ENCODE measurements at regions not wholly inside any gene's neighbourhood (a gene's known extent, or its start where the extent isn't known, plus 50 kb on each side); places are given as distances from the start of the nearest gene placed in this dataset.

- Mint-ChIP-seq H3K4me1 (ENCODE audit: low read depth) (no peaks in the 10 kb centered on the region), H3K4me3 (no peak overlapping the region), H3K27ac (no peak overlapping the region), H3K9me3 (no peaks in the 10 kb centered on the region), H3K36me3 (ENCODE audit: low read depth) (no peaks in the 10 kb centered on the region), H3K27me3 (peaks cover 4% of the 10 kb centered on the region)
Observed at GRCh38 chr6:167445568-167445967, 120.7 kb downstream of the TTLL2 start.

- no peaks in the 10 kb centered on the region for H3K9me3 Mint-ChIP-seq
- no peak overlapping the region for H3K27ac Mint-ChIP-seq
- no peaks in the 10 kb centered on the region for H3K36me3 Mint-ChIP-seq (ENCODE audit: low read depth)
- H3K4me3 Mint-ChIP-seq, result no peak overlapping the region
- H3K27me3 Mint-ChIP-seq, result peaks cover 4% of the 10 kb centered on the region
- H3K4me1 Mint-ChIP-seq (ENCODE audit: low read depth), result no peaks in the 10 kb centered on the region
Observed at GRCh38 chr6:167446046-167446445, 121.2 kb downstream of the TTLL2 start.

- no peaks in the 10 kb centered on the region for H3K4me1 Mint-ChIP-seq (ENCODE audit: low read depth)
- H3K36me3 Mint-ChIP-seq (ENCODE audit: low read depth), result no peaks in the 10 kb centered on the region
- no peaks in the 10 kb centered on the region for H3K9me3 Mint-ChIP-seq
- no peak overlapping the region for H3K4me3 Mint-ChIP-seq
- H3K27me3 Mint-ChIP-seq, result peaks cover 2% of the 10 kb centered on the region
- no peak overlapping the region for H3K27ac Mint-ChIP-seq
Observed at GRCh38 chr6:167446971-167447370, 122.1 kb downstream of the TTLL2 start.

GRCh38 chr6:167448378-167448777, 123.5 kb downstream of the TTLL2 start:
- H3K4me1 Mint-ChIP-seq (ENCODE audit: low read depth), result no peaks in the 10 kb centered on the region
- no peak overlapping the region for H3K4me3 Mint-ChIP-seq
- no peaks in the 10 kb centered on the region for H3K9me3 Mint-ChIP-seq
- no peak overlapping the region for H3K27ac Mint-ChIP-seq
- no peaks in the 10 kb centered on the region for H3K27me3 Mint-ChIP-seq
- no peaks in the 10 kb centered on the region for H3K36me3 Mint-ChIP-seq (ENCODE audit: low read depth)

GRCh38 chr6:167449094-167449861, 124.4 kb downstream of the TTLL2 start:
- Mint-ChIP-seq H3K9me3 (no peaks in the 10 kb centered on the region), H3K36me3 (ENCODE audit: low read depth) (no peaks in the 10 kb centered on the region), H3K4me1 (ENCODE audit: low read depth) (no peaks in the 10 kb centered on the region), H3K4me3 (no peak overlapping the region), H3K27ac (no peak overlapping the region), H3K27me3 (no peaks in the 10 kb centered on the region)

GRCh38 chr6:167450626-167451025, 125.7 kb downstream of the TTLL2 start:
- Mint-ChIP-seq H3K9me3 (no peaks in the 10 kb centered on the region), H3K4me3 (no peak overlapping the region), H3K27ac (no peak overlapping the region), H3K27me3 (no peaks in the 10 kb centered on the region), H3K36me3 (ENCODE audit: low read depth) (no peaks in the 10 kb centered on the region), H3K4me1 (ENCODE audit: low read depth) (no peaks in the 10 kb centered on the region)

GRCh38 chr6:167452338-167453081, 127.6 kb downstream of the TTLL2 start:
- no peaks in the 10 kb centered on the region for H3K9me3 Mint-ChIP-seq
- no peaks in the 10 kb centered on the region for H3K4me1 Mint-ChIP-seq (ENCODE audit: low read depth)
- H3K36me3 Mint-ChIP-seq (ENCODE audit: low read depth), result no peaks in the 10 kb centered on the region
- H3K27me3 Mint-ChIP-seq, result peaks cover 10% of the 10 kb centered on the region
- H3K4me3 Mint-ChIP-seq, result no peak overlapping the region
- H3K27ac Mint-ChIP-seq, result no peak overlapping the region

- H3K9me3 Mint-ChIP-seq, result no peaks in the 10 kb centered on the region
- no peak overlapping the region for H3K27ac Mint-ChIP-seq
- no peaks in the 10 kb centered on the region for H3K4me1 Mint-ChIP-seq (ENCODE audit: low read depth)
- H3K27me3 Mint-ChIP-seq, result peaks cover 10% of the 10 kb centered on the region
- H3K4me3 Mint-ChIP-seq, result no peak overlapping the region
- H3K36me3 Mint-ChIP-seq (ENCODE audit: low read depth), result no peaks in the 10 kb centered on the region
Observed at GRCh38 chr6:167453082-167453446, 128.2 kb downstream of the TTLL2 start.

GRCh38 chr6:167454003-167454402, 129.1 kb downstream of the TTLL2 start:
- Mint-ChIP-seq H3K9me3 (no peaks in the 10 kb centered on the region), H3K27ac (no peak overlapping the region), H3K4me1 (ENCODE audit: low read depth) (no peaks in the 10 kb centered on the region), H3K27me3 (peaks cover 10% of the 10 kb centered on the region), H3K4me3 (no peak overlapping the region), H3K36me3 (ENCODE audit: low read depth) (no peaks in the 10 kb centered on the region)

GRCh38 chr6:167455371-167455770, 130.5 kb downstream of the TTLL2 start:
- H3K9me3 Mint-ChIP-seq, result no peaks in the 10 kb centered on the region
- no peak overlapping the region for H3K27ac Mint-ChIP-seq
- H3K36me3 Mint-ChIP-seq (ENCODE audit: low read depth), result no peaks in the 10 kb centered on the region
- peaks cover 19% of the 10 kb centered on the region for H3K27me3 Mint-ChIP-seq
- no peaks in the 10 kb centered on the region for H3K4me1 Mint-ChIP-seq (ENCODE audit: low read depth)
- H3K4me3 Mint-ChIP-seq, result no peak overlapping the region

- H3K4me3 Mint-ChIP-seq, result no peak overlapping the region
- H3K4me1 Mint-ChIP-seq (ENCODE audit: low read depth), result no peaks in the 10 kb centered on the region
- H3K27me3 Mint-ChIP-seq, result peaks cover 20% of the 10 kb centered on the region
- H3K27ac Mint-ChIP-seq, result no peak overlapping the region
- no peaks in the 10 kb centered on the region for H3K36me3 Mint-ChIP-seq (ENCODE audit: low read depth)
- H3K9me3 Mint-ChIP-seq, result no peaks in the 10 kb centered on the region
Observed at GRCh38 chr6:167462514-167463312, 137.8 kb downstream of the TTLL2 start.

- peaks cover 7% of the 10 kb centered on the region for H3K4me1 Mint-ChIP-seq (ENCODE audit: low read depth)
- H3K9me3 Mint-ChIP-seq, result no peaks in the 10 kb centered on the region
- H3K27me3 Mint-ChIP-seq, result peaks cover 21% of the 10 kb centered on the region
- H3K27ac Mint-ChIP-seq, result no peak overlapping the region
- H3K4me3 Mint-ChIP-seq, result no peak overlapping the region
- H3K36me3 Mint-ChIP-seq (ENCODE audit: low read depth), result no peaks in the 10 kb centered on the region
Observed at GRCh38 chr6:167464177-167464576, 139.3 kb downstream of the TTLL2 start.

GRCh38 chr6:167465482-167465881, 140.6 kb downstream of the TTLL2 start:
- no peak overlapping the region for H3K27ac Mint-ChIP-seq
- peaks cover 13% of the 10 kb centered on the region for H3K27me3 Mint-ChIP-seq
- peaks cover 9% of the 10 kb centered on the region for H3K4me1 Mint-ChIP-seq (ENCODE audit: low read depth)
- H3K9me3 Mint-ChIP-seq, result no peaks in the 10 kb centered on the region
- no peak overlapping the region for H3K4me3 Mint-ChIP-seq
- no peaks in the 10 kb centered on the region for H3K36me3 Mint-ChIP-seq (ENCODE audit: low read depth)

GRCh38 chr6:167467282-167467681, 142.4 kb downstream of the TTLL2 start:
- Mint-ChIP-seq H3K27me3 (peaks cover 9% of the 10 kb centered on the region), H3K36me3 (ENCODE audit: low read depth) (no peaks in the 10 kb centered on the region), H3K27ac (no peak overlapping the region), H3K4me1 (ENCODE audit: low read depth) (peaks cover 9% of the 10 kb centered on the region), H3K4me3 (no peak overlapping the region), H3K9me3 (no peaks in the 10 kb centered on the region)

GRCh38 chr6:167467793-167468431, 143.0 kb downstream of the TTLL2 start:
- H3K4me3 Mint-ChIP-seq, result no peak overlapping the region
- no peaks in the 10 kb centered on the region for H3K36me3 Mint-ChIP-seq (ENCODE audit: low read depth)
- H3K9me3 Mint-ChIP-seq, result no peaks in the 10 kb centered on the region
- peaks cover 9% of the 10 kb centered on the region for H3K27me3 Mint-ChIP-seq
- peaks cover 9% of the 10 kb centered on the region for H3K4me1 Mint-ChIP-seq (ENCODE audit: low read depth)
- no peak overlapping the region for H3K27ac Mint-ChIP-seq

All from stimulated activated naive CD8-positive, alpha-beta T cell treated with anti-CD3 and anti-CD28 coated beads, Interleukin-15, Interleukin-2, amounts not matched to agents 100 ng/mL and 50 ng/mL, for 24 hours (primary cell).